ENCODE measurements at regions not wholly inside any gene's neighbourhood (a gene's known extent, or its start where the extent isn't known, plus 50 kb on each side); places are given as distances from the start of the nearest gene placed in this dataset.

DNA sequence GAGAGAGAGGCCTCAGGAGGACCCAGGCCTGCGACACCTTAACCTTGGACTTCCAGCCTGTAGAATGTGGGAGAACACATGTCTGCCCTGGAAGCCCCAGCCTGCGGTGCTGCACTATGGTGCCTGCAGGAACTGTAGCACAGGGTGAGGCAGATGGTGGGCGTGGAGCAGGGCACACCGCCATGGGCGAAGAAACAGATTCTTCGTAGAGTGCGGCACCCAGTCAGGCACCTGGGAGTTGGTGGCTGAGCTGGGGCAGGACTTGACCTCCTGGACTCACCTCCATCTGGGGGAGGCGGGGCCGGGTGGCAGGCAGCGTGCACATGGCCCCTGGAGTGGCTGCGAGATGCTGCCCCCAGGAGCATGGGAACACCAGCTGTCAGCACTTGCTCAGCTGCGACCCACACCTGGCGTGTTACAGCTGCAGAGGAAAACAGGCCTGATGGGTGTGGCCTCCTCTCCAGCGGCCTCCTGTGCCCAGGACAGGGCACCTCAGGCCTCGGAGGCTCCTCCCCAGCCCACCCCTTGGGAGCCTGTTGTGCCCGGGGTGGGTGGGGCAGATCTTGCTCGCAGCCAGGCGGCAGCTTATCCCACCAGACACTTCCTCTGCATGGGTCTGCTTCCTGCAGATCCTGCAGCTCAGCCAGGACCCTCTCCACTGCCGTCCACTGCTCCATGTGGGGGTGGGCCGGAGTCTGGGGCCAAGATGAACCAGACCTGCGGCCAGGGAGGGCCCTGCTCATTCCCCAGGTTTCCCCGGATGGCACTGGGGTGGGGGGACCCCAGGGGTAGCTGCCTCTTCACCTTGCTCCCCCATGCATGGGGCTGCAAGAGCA is 80.4 kb downstream of the MYEOV start (continued):
- no peak for TF ChIP-seq ZNF416 (tag by site-specific recombination; IDR thresholded peaks at IDR 0.05)
- no peak for TF ChIP-seq SCRT2 (tag by site-specific recombination; IDR thresholded peaks at IDR 0.05)
- TF ChIP-seq ZNF155 (tag by site-specific recombination; IDR thresholded peaks at IDR 0.05): no peak

DNA sequence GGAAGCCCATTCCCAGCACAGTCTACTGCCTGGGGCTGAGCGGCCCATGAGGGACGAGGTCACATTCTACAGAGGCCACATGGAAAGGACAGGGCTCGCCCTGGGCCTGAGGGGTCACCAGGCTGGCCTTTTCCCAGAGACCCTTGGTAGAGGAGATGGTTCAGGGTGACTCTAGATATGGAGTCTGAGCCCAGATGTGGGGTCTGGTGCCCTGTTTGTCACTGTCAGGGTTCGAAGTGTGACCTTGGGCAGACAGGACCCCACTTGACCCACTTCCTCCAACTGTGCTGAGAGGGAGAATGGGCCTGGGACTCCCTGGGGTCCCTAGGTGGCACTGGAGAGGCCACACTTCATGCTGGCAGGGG is 81.0 kb downstream of the MYEOV start:
- ChIA-PET CTCF (no interaction called here), POLR2A (no interaction called here)
- H3K4me1 ChIP-seq (ENCODE audit: control insufficient read depth, insufficient read depth, low read length): no peaks in the 10 kb centered on the region
- H3K27ac ChIP-seq (ENCODE audit: extremely low read depth, low read depth, low read length): no peak overlapping the region
- no peak overlapping the region for H3K4me3 ChIP-seq (ENCODE audit: low read depth, low read length)
- no peaks in the 10 kb centered on the region for H3K36me3 ChIP-seq (ENCODE audit: control insufficient read depth in 2 of 2, insufficient read depth in 1 of 2, low read length in 2 of 2)
- no peaks in the 10 kb centered on the region for H3K9me3 ChIP-seq (ENCODE audit: control insufficient read depth, insufficient read depth, low read depth, low read length)
- TF ChIP-seq ZNF473 (tag by site-specific recombination; IDR thresholded peaks at IDR 0.05) (no peak), ZNF677 (tag by site-specific recombination; IDR thresholded peaks at IDR 0.05) (no peak), ZNF48 (tag by site-specific recombination; IDR thresholded peaks at IDR 0.05) (no peak), ZNF837 (tag by site-specific recombination; IDR thresholded peaks at IDR 0.05) (no peak), ZNF600 (tag by site-specific recombination; IDR thresholded peaks at IDR 0.05) (no peak), PRDM4 (tag by site-specific recombination; IDR thresholded peaks at IDR 0.05) (no peak), TSHZ1 (tag by site-specific recombination; IDR thresholded peaks at IDR 0.05; ENCODE audit: borderline replicate concordance) (no peak), ZEB2 (tag by site-specific recombination; IDR thresholded peaks at IDR 0.05) (no peak), RBAK (tag by site-specific recombination; IDR thresholded peaks at IDR 0.05) (no peak), ZNF501 (tag by site-specific recombination; IDR thresholded peaks at IDR 0.05) (no peak), ZNF175 (tag by site-specific recombination; IDR thresholded peaks at IDR 0.05) (no peak), MEIS1 (CRISPR knock-in tag; IDR thresholded peaks at IDR 0.05; ENCODE audit: borderline replicate concordance) (no peak)
- TF ChIP-seq, protein P1, sequence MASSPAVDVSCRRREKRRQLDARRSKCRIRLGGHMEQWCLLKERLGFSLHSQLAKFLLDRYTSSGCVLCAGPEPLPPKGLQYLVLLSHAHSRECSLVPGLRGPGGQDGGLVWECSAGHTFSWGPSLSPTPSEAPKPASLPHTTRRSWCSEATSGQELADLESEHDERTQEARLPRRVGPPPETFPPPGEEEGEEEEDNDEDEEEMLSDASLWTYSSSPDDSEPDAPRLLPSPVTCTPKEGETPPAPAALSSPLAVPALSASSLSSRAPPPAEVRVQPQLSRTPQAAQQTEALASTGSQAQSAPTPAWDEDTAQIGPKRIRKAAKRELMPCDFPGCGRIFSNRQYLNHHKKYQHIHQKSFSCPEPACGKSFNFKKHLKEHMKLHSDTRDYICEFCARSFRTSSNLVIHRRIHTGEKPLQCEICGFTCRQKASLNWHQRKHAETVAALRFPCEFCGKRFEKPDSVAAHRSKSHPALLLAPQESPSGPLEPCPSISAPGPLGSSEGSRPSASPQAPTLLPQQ (tag by site-specific recombination; IDR thresholded peaks at IDR 0.05): no peak
- TF ChIP-seq, protein P2, sequence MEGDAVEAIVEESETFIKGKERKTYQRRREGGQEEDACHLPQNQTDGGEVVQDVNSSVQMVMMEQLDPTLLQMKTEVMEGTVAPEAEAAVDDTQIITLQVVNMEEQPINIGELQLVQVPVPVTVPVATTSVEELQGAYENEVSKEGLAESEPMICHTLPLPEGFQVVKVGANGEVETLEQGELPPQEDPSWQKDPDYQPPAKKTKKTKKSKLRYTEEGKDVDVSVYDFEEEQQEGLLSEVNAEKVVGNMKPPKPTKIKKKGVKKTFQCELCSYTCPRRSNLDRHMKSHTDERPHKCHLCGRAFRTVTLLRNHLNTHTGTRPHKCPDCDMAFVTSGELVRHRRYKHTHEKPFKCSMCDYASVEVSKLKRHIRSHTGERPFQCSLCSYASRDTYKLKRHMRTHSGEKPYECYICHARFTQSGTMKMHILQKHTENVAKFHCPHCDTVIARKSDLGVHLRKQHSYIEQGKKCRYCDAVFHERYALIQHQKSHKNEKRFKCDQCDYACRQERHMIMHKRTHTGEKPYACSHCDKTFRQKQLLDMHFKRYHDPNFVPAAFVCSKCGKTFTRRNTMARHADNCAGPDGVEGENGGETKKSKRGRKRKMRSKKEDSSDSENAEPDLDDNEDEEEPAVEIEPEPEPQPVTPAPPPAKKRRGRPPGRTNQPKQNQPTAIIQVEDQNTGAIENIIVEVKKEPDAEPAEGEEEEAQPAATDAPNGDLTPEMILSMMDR (tag by site-specific recombination; IDR thresholded peaks at IDR 0.05): no peak

Measured in HEK293 (cell line).